Loucy (cell line): ENCODE measurements at regions not wholly inside any gene's neighbourhood (a gene's known extent, or its start where the extent isn't known, plus 50 kb on each side); places are given as distances from the start of the nearest gene placed in this dataset.

ENCODE experiments used
- CTCF ChIP-seq: fragments of 200-600 bp; sonication (generic); conservative IDR thresholded peaks from 2 replicates; pipeline ENCODE4 v1.5.1; 2014; ENCODE audit warnings: mild to moderate bottlenecking, antibody characterized with exemption, low read length
- EZH2phosphoT487 ChIP-seq: fragments of 200-600 bp; IDR thresholded peaks from 2 replicates; pipeline ENCODE4 v1.6.1; 2018; ENCODE audit warnings: antibody characterized with exemption, mild to moderate bottlenecking, moderate library complexity, borderline replicate concordance

- TF ChIP-seq CTCF (no peak), EZH2phosphoT487 (no peak)
Measured at GRCh38 chr4:11929080-11929479, 500.4 kb upstream of the HS3ST1 start.
